Heart left ventricle (tissue), 16 donors: ENCODE measurements at regions not wholly inside any gene's neighbourhood (a gene's known extent, or its start where the extent isn't known, plus 50 kb on each side); places are given as distances from the start of the nearest gene placed in this dataset.

Experiments used
- ATAC-seq, 4 donors: fragments of 200-7000 bp; cut with Tn5 transposase; one replicate each; pipeline ENCODE4 v1.9.1; 2020 to 2022; ENCODE audit warnings: moderate library complexity in 4 of 4, mild to moderate bottlenecking in 3 of 4, moderate number of reproducible peaks in 1 of 4
- DNase-seq, 5 donors: peaks; one replicate each; pipeline ENCODE4 v3.0.0-alpha.2; 2020
- H3K27ac ChIP-seq, 12 donors: fragments of 200-600 bp; sonication (generic) in 4 of 12; one replicate each; pipeline versions ENCODE4 v1.5.0 to v1.8.0; 2016 to 2022; ENCODE audit warnings: mild to moderate bottlenecking in 2 of 12
- H3K27me3 ChIP-seq, 9 donors: fragments of 200-600 bp; sonication (generic) in 2 of 9; one replicate each; pipeline versions ENCODE4 v1.5.1 to v1.8.0; 2016 to 2022; ENCODE audit warnings: mild to moderate bottlenecking in 3 of 9
- H3K36me3 ChIP-seq, 9 donors: fragments of 200-600 bp; sonication (generic) in 2 of 9; one replicate each; pipeline versions ENCODE4 v1.5.0 to v1.8.0; 2018 to 2022; ENCODE audit warnings: mild to moderate bottlenecking in 2 of 9
- H3K4me1 ChIP-seq, 12 donors: fragments of 200-600 bp; sonication (generic) in 4 of 12; one replicate each; pipeline versions ENCODE4 v1.5.0 to v1.8.0; 2016 to 2022; ENCODE audit warnings: mild to moderate bottlenecking in 3 of 12
- H3K4me3 ChIP-seq, 12 donors: fragments of 200-600 bp; sonication (generic) in 4 of 12; one replicate each; pipeline versions ENCODE4 v1.5.0 to v1.8.0; 2017 to 2022; ENCODE audit warnings: mild to moderate bottlenecking in 9 of 12, moderate library complexity in 4 of 12
- H3K9me3 ChIP-seq, 12 donors: fragments of 200-600 bp; sonication (generic) in 4 of 12; one replicate each; pipeline versions ENCODE4 v1.5.0 to v1.8.0; 2016 to 2022; ENCODE audit warnings: mild to moderate bottlenecking in 1 of 12
- CTCF ChIP-seq, 12 donors: fragments of 200-600 bp; sonication (generic) in 4 of 12; IDR thresholded peaks; one replicate each; pipeline versions ENCODE4 v1.5.0 to v1.8.0; 2018 to 2022; ENCODE audit warnings: antibody characterized with exemption in 12 of 12, mild to moderate bottlenecking in 5 of 12
- POLR2A ChIP-seq, 2 donors: fragments of 450-650 bp; IDR thresholded peaks; one replicate each; pipeline ENCODE4 v1.6.1; 2017; ENCODE audit warnings: antibody characterized with exemption in 2 of 2, mild to moderate bottlenecking in 2 of 2, moderate library complexity in 2 of 2
- WGBS, 4 donors: extraction: QIAGEN DNeasy Blood & Tissue Kit in 2 of 4; methylation state at CpG; one replicate each; pipeline versions ENCODE4 v1.1.5 to v1.1.7; 2013 to 2018; 5-methylcytosine and 5-hydroxymethylcytosine counted together
- intact Hi-C, 10 donors: fragments of 100-400 bp; cut with DNase I; formaldehyde crosslinking; loops; one replicate each; pipeline versions ENCODE4 v1.11.1 to v1.14.2; 2022
- donor health status: ischemic (EF 13 %, LVEDD 7.1; RV severe dilation, severe dysfunction).
- donor health status: healthy with polysubstance abuse.
- donor health status: DM: no; HTN: yes; CAD: no.
- donor health status: DM: no; HTN: no; CAD: no.
- donor health status: ischemic (EF 25% LVEDD 6.9; RV normal size, moderate dysfunction).
- donor health status: ischemic (EF 25% LVEDD 5.7; RV mildly dilated, moderate dysfunction).
- donor health status: healthy.
- donor health status: DM: yes; HTN: yes; CAD: no.
- donor health status: ischemic (EF 35%, LVEDD 5.7; RV mildly dilated, moderate dysfunction).
- donor health status: nonischemic (EF 11% LVEDD 7.7; RV severe dilation, severe dysfunction).
- donor health status: DM: yes; HTN: yes; CAD: no.
- donor health status: PGD.
- donor health status: ischemic (EF 29% LVEDD 5.4; RV normal size, mild dysfunction).
- donor health status: nonischemic (EF 23%, LVEDD 6.1; RV moderate dilation, normal function).

DNA sequence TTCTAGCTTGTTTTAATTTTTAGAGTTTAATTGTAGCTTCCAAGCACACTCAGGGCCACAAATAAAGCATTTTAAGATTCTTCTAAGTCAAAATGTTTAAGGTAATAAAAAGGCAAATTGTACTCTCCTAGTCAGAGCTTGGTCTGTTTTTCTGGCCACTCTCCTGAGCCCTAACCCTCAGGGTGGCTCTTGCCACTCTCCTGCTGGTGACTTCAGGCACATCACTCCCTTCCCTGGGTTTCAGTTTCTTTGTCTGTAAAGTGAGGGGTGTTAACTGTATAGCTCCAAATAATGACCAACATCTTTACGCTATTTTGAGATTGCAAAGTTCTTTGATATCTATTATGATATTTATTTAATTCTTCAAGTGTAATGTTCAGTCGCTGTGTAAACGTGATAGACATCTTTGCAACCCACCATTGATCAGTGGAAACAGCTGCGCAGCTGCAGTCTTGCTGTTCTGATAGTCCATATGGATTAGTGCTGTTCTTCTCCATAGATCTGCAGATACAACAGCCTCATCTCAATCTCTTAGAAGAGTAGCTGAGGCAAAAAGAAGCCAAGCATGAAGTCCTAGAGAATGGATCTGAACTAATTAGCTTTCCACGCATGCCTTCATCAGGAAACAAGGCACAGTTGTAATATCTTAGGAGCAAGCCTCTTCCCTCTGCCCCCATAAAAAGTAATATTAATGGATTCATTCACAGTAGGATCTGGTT, 189.9 kb downstream of the PLPP4 start:
- no peak overlapping the region for H3K4me3 ChIP-seq
- H3K9me3 ChIP-seq, result no peaks in the 10 kb centered on the region
- H3K27me3 ChIP-seq, result peaks cover 0 to 7% (median 0%) of the 10 kb centered on the region in 9 donors
- intact Hi-C loops, result no loop called here
- no peak for DNase-seq
- H3K4me1 ChIP-seq, result no peaks in the 10 kb centered on the region
- TF ChIP-seq CTCF (IDR thresholded peaks at IDR 0.05), result no peak
- ATAC-seq, result no peak
- H3K36me3 ChIP-seq, result no peaks in the 10 kb centered on the region
- 89 to 94% (median 91%) methylated on average over 5 of the region's 5 CpGs for WGBS, 4 donors
- no peak overlapping the region for H3K27ac ChIP-seq

- intact Hi-C loops, result no loop called here
- Histone ChIP-seq H3K4me1 (no peaks in the 10 kb centered on the region), H3K27ac (no peak overlapping the region), H3K27me3 (peaks cover 0 to 7% (median 0%) of the 10 kb centered on the region in 9 donors), H3K36me3 (no peaks in the 10 kb centered on the region), H3K9me3 (no peaks in the 10 kb centered on the region), H3K4me3 (no peak overlapping the region)
- WGBS, 4 donors, result 76 to 81% (median 79%) methylated on average over 7 of the region's 7 CpGs
- no peak for ATAC-seq
- no peak for DNase-seq
- TF ChIP-seq CTCF (IDR thresholded peaks at IDR 0.05) (no peak), POLR2A (IDR thresholded peaks at IDR 0.05) (no peak)
Measured at GRCh38 chr10:120650705-120651399, 193.8 kb downstream of the PLPP4 start.

DNA sequence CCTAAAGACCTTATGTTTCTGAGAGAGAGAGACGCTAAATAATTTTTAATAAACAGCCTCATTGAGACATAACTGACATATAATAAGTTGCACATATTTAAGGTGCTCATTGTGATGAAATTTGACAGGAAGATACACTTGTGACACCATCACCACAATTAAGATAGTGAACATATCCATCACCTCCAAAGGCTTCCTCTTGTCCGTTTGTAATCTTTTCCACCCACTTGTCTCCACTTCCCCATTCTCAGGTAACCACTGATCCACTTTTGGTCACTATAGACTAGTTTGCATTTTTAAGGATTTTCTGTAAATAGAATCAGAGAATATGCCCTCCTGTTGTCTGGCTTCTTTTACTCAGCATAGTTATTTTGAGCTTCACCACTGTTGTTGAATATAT, 195.1 kb upstream of the WDR11 start:
- 54 to 64% (median 60%) methylated on average over 2 of the region's 2 CpGs for WGBS, 4 donors
- Histone ChIP-seq H3K27me3 (peaks cover 0 to 7% (median 0%) of the 10 kb centered on the region in 9 donors), H3K4me1 (no peaks in the 10 kb centered on the region), H3K4me3 (no peak overlapping the region), H3K9me3 (no peaks in the 10 kb centered on the region), H3K36me3 (no peaks in the 10 kb centered on the region), H3K27ac (no peak overlapping the region)
- ATAC-seq, result no peak
- DNase-seq, result no peak
- no peak for TF ChIP-seq CTCF (IDR thresholded peaks at IDR 0.05)
- TF ChIP-seq POLR2A (IDR thresholded peaks at IDR 0.05), result no peak
- intact Hi-C loops, result no loop called here

DNA sequence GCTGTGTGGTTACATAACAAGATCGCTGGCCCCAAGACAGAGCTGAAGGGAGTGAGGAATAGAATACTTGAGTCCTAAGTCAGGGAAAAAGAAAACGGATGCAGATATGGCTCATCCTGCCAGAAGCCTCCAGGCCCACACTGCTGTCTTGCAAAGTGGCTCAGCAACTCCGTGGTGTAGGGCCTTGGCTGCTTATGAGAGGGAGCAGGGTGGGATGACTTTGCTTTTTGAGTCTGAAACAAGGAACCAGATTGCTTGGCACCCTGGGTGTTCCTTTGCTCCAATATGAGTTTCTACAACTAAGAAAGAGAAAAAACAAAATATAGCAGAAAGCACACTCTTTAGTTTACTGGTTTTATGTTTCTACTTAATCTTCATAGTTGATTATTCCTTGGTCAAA, 193.8 kb upstream of the WDR11 start:
- ATAC-seq (no peak), DNase-seq (no peak)
- TF ChIP-seq POLR2A (IDR thresholded peaks at IDR 0.05), result no peak
- TF ChIP-seq CTCF (IDR thresholded peaks at IDR 0.05), result no peak
- WGBS, 4 donors, result 35 to 45% (median 40%) methylated on average over 3 of the region's 3 CpGs
- Histone ChIP-seq H3K27ac (no peak overlapping the region), H3K36me3 (no peaks in the 10 kb centered on the region), H3K4me3 (no peak overlapping the region), H3K9me3 (no peaks in the 10 kb centered on the region), H3K4me1 (no peaks in the 10 kb centered on the region), H3K27me3 (peaks cover 0 to 7% (median 0%) of the 10 kb centered on the region in 9 donors)
- intact Hi-C loops, result no loop called here
